H1 (cell line): ENCODE measurements at regions not wholly inside any gene's neighbourhood (a gene's known extent, or its start where the extent isn't known, plus 50 kb on each side); places are given as distances from the start of the nearest gene placed in this dataset.

Source experiments
- FOSL1 ChIP-seq: IDR thresholded peaks from 2 replicates; pipeline ENCODE4 v1.6.1; 2011; ENCODE audit warnings: mild to moderate bottlenecking, low read depth, low read length, moderate library complexity; ENCODE audit not compliant: insufficient read depth
- PHF8 ChIP-seq: fragments of 200-600 bp; sonication (generic); conservative IDR thresholded peaks from 2 replicates; pipeline ENCODE4 v1.7.1; 2012; ENCODE audit warnings: low read depth, mild to moderate bottlenecking, inconsistent platforms, low read length, moderate library complexity
- SIX5 ChIP-seq: IDR thresholded peaks from 2 replicates; pipeline ENCODE4 v1.6.1; 2011; ENCODE audit warnings: mild to moderate bottlenecking, low read depth, low read length
- TAF1 ChIP-seq: IDR thresholded peaks from 2 replicates; pipeline ENCODE4 v1.6.1; 2011; ENCODE audit warnings: mild to moderate bottlenecking, low read depth, low read length
- TAF7 ChIP-seq: optimal IDR thresholded peaks from 2 replicates; pipeline ENCODE3; 2011; ENCODE audit warnings: low read depth, mild to moderate bottlenecking, inconsistent platforms, low read length, moderate library complexity, borderline replicate concordance
- TF ChIP-seq, protein P1 (sequence below), 3 experiments: IDR thresholded peaks; 1 replicate in 2 of 3; 2 replicates in 1 of 3; pipeline versions ENCODE4 v1.5.1 to v1.6.1; 2011; ENCODE audit warnings: low read length in 3 of 3, mild to moderate bottlenecking in 3 of 3, inconsistent platforms in 2 of 3, low read depth in 1 of 3, moderate library complexity in 1 of 3; ENCODE audit not compliant: insufficient read depth in 1 of 3; ENCODE audit errors: control extremely low read depth in 1 of 3

DNA sequence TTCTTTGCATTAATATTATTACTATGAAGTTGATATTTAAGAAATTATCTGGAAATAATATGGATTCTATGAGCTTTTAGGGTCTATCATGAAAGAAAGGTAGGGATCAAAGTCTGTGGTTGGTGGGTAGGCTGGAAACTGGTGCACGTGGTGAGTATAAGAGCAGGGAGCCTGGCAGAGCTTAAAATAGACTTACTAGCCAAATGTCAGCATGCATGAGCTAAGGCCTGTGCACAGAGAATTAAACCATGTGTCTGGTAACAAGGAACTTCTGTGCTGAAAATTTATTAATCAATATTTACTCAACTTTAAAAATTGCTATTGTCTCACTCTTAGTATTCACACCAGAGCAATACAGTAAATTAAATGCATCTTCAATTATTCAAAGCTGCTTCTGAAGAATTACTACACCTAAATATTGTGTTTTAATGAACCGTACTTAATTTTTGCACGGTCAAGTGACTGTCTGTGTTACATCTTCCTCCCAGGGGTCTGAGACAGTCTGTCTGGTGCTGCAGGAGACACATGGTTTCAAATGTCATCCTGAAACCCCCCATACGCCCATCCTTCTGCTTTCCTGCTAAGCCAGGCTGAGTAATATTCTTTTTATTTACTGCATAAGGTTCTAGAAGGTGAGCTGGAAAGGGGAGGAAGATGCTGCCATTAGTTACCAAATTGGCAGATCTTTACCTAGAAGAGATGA is 161.0 kb upstream of the NLRP1 start:
- TF ChIP-seq, protein P1, sequence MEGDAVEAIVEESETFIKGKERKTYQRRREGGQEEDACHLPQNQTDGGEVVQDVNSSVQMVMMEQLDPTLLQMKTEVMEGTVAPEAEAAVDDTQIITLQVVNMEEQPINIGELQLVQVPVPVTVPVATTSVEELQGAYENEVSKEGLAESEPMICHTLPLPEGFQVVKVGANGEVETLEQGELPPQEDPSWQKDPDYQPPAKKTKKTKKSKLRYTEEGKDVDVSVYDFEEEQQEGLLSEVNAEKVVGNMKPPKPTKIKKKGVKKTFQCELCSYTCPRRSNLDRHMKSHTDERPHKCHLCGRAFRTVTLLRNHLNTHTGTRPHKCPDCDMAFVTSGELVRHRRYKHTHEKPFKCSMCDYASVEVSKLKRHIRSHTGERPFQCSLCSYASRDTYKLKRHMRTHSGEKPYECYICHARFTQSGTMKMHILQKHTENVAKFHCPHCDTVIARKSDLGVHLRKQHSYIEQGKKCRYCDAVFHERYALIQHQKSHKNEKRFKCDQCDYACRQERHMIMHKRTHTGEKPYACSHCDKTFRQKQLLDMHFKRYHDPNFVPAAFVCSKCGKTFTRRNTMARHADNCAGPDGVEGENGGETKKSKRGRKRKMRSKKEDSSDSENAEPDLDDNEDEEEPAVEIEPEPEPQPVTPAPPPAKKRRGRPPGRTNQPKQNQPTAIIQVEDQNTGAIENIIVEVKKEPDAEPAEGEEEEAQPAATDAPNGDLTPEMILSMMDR (IDR thresholded peaks at IDR 0.05; ENCODE audit: control extremely low read depth in 1 of 3, insufficient read depth in 1 of 3, low read depth in 1 of 3, low read length in 3 of 3): no peak
- no peak for TF ChIP-seq SIX5
- no peak for TF ChIP-seq PHF8
- no peak for TF ChIP-seq TAF7
- TF ChIP-seq TAF1: no peak
- no peak for TF ChIP-seq FOSL1
